Ovary (tissue), 7 donors: ENCODE measurements at regions not wholly inside any gene's neighbourhood (a gene's known extent, or its start where the extent isn't known, plus 50 kb on each side); places are given as distances from the start of the nearest gene placed in this dataset.

Experiments used
- DNase-seq, 5 donors: peaks; one replicate each; pipeline ENCODE4 v3.0.0-alpha.2; 2019 to 2020
- H3K27ac ChIP-seq, 2 donors: fragments of 200-600 bp; one replicate each; pipeline versions ENCODE4 v1.5.1 to v1.8.0; 2019 to 2022
- H3K27me3 ChIP-seq: fragments of 200-600 bp; one replicate; pipeline ENCODE4 v1.8.0; 2022
- H3K36me3 ChIP-seq: fragments of 200-600 bp; sonication (generic); one replicate; pipeline ENCODE4 v1.5.1; 2019
- H3K4me1 ChIP-seq: one replicate; pipeline ENCODE4 v1.8.1; 2013; ENCODE audit warnings: mild to moderate bottlenecking, moderate library complexity; ENCODE audit not compliant: insufficient read depth
- H3K4me3 ChIP-seq: fragments of 200-600 bp; sonication (generic); one replicate; pipeline ENCODE4 v1.5.1; 2017
- H3K9me3 ChIP-seq, 2 donors: fragments of 200-600 bp in 1 of 2; sonication (generic) in 1 of 2; one replicate each; pipeline versions ENCODE4 v1.5.1 to v1.8.1; 2013 to 2019; ENCODE audit warnings: mild to moderate bottlenecking in 1 of 2, moderate library complexity in 1 of 2
- EP300 ChIP-seq: sonication (generic); formaldehyde crosslinking; IDR thresholded peaks from one replicate; pipeline ENCODE4 v1.6.1; 2017; ENCODE audit warnings: antibody characterized with exemption
- POLR2A ChIP-seq: fragments of 450-650 bp; IDR thresholded peaks from one replicate; pipeline ENCODE4 v1.6.1; 2017; ENCODE audit warnings: antibody characterized with exemption, mild to moderate bottlenecking, moderate library complexity
- WGBS, 3 donors: extraction: QIAGEN DNeasy Blood & Tissue Kit in 1 of 3; methylation state at CpG; one replicate each; pipeline versions ENCODE4 v1.1.5 to v1.1.7; 2013 to 2017; 5-methylcytosine and 5-hydroxymethylcytosine counted together
- intact Hi-C, 4 donors: fragments of 100-400 bp; cut with DNase I; formaldehyde crosslinking; loops; one replicate each; pipeline versions ENCODE4 v1.11.0 to v1.15.1; 2022 to 2023
- TF ChIP-seq, protein P1 (sequence below), 3 donors: fragments of 450-650 bp in 2 of 3; fragments of 200-600 bp in 1 of 3; IDR thresholded peaks; one replicate each; pipeline versions ENCODE4 v1.5.1 to v1.8.0; 2016 to 2022; ENCODE audit warnings: antibody characterized with exemption in 3 of 3, mild to moderate bottlenecking in 1 of 3
- donor health status: DM: no; HTN: no; CAD: no; lungs with moderate emphysema.
- donor health status: DM: no; HTN: no; CAD: no.
- donor health status: Bipolar disorder and iron deficiency.
- donor health status: DM: no; HTN: no; CAD: no.
- donor health status: DM: yes; HTN: yes; CAD: no.

DNA sequence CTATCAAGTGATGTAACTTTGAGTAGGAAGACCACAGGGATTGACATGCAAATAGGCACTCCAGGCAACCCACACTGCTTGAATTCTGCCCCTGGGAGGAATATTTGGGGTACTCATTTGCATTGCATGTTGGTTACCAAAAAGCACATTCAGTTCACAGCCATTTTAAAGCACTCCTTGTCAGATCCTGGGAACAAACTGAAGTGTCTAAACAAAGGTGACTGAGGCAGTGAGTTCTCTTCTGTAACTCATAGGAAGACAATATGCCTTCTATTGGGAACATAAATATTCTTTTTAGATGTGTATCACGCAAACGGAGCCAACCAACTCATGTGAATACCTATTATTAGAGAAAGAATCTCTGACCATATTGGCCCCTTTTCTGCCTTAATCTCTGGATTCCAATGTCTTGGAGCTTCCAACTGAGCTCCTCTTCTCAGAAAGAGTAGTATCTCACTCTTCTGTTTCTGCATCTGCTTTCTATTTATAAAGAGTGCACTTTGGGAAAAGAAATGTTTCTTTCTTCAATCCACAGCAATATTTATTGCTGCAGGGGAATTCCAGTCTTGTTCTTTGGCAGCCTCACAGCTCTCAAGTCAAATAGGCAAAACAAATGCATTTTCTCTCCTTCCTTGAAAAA lies 125.7 kb upstream of the NBEA start:
- WGBS, 3 donors: 4 to 18% (median 10%) methylated on average over 2 of the region's 2 CpGs
- TF ChIP-seq POLR2A: no peak
- TF ChIP-seq, protein P1, sequence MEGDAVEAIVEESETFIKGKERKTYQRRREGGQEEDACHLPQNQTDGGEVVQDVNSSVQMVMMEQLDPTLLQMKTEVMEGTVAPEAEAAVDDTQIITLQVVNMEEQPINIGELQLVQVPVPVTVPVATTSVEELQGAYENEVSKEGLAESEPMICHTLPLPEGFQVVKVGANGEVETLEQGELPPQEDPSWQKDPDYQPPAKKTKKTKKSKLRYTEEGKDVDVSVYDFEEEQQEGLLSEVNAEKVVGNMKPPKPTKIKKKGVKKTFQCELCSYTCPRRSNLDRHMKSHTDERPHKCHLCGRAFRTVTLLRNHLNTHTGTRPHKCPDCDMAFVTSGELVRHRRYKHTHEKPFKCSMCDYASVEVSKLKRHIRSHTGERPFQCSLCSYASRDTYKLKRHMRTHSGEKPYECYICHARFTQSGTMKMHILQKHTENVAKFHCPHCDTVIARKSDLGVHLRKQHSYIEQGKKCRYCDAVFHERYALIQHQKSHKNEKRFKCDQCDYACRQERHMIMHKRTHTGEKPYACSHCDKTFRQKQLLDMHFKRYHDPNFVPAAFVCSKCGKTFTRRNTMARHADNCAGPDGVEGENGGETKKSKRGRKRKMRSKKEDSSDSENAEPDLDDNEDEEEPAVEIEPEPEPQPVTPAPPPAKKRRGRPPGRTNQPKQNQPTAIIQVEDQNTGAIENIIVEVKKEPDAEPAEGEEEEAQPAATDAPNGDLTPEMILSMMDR (IDR thresholded peaks at IDR 0.05): no peak
- TF ChIP-seq EP300: no peak
- intact Hi-C loops: no loop called here
- DNase-seq: no peak
- H3K27me3 ChIP-seq: no peaks in the 10 kb centered on the region
- no peaks in the 10 kb centered on the region for H3K36me3 ChIP-seq
- no peaks in the 10 kb centered on the region for H3K9me3 ChIP-seq
- H3K27ac ChIP-seq: no peak overlapping the region
- peaks cover 2% of the 10 kb centered on the region for H3K4me1 ChIP-seq
- no peak overlapping the region for H3K4me3 ChIP-seq

DNA sequence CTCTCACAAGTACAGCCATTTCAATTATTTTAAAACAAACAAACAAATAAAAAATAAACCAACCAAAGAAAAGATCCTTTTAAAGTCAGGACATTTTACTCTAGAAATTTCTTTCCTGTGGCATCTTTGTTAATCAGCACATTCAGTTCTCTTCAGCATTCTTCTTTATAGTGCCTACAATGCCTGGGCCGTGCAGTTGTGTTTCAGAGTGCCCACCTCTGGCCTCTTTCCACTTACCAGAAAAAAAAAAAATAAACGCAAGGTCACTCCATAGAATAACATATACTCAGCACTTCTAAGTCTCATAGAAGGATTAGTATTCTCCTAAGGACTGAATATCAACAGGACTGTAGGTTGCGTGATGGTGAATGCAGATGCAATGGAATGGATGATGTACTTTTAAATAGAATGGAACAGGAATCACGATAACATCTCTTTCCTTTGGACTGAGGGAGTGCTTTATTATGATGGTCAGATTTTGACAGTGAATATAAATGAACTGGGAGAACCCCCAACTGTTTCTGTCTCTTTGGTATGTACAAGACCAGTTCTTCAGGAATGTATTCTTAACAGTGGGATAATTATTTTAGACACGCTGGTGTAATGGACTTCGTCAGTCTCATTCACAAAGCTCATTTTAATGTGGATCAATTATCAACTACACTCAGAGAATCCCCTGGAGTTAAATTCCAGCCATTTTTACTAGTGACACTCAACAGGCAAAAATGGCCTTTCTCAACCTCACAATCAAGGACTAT lies 125.0 kb upstream of the NBEA start:
- no peaks in the 10 kb centered on the region for H3K9me3 ChIP-seq
- H3K4me3 ChIP-seq: no peak overlapping the region
- H3K4me1 ChIP-seq: peaks cover 2% of the 10 kb centered on the region
- intact Hi-C loops: no loop called here
- no peak overlapping the region for H3K27ac ChIP-seq
- no peaks in the 10 kb centered on the region for H3K36me3 ChIP-seq
- H3K27me3 ChIP-seq: no peaks in the 10 kb centered on the region
- WGBS, 3 donors: 38 to 48% (median 45%) methylated on average over 6 of the region's 6 CpGs
- no peak for DNase-seq
- TF ChIP-seq, protein P1 (IDR thresholded peaks at IDR 0.05): no peak
- TF ChIP-seq POLR2A: no peak
- no peak for TF ChIP-seq EP300

DNA sequence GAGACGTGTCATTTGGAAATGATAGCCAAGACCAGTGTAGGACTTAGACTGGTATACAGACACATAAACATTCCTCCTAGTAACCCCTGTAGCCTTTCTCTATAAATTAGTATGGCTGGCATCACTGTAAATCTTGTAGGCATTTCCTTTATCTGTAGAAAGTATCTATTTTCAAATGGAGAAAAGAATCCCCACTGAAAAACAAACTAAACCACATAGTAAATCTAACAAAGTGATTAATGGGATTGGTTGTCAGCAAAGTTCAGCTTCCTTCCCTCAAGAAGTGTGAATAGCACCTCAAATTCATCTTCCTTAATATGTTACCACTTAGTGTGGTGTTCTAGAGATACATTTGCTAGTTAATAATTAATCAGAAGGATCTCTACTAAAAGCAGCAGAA lies 119.4 kb upstream of the NBEA start:
- Histone ChIP-seq H3K27ac (no peak overlapping the region), H3K4me3 (no peak overlapping the region), H3K27me3 (no peaks in the 10 kb centered on the region), H3K4me1 (no peaks in the 10 kb centered on the region), H3K9me3 (no peaks in the 10 kb centered on the region), H3K36me3 (no peaks in the 10 kb centered on the region)
- 68 to 79% (median 69%) methylated on average over 1 of the region's 1 CpG for WGBS, 3 donors
- TF ChIP-seq EP300 (no peak), POLR2A (no peak)
- TF ChIP-seq, protein P1 (IDR thresholded peaks at IDR 0.05): no peak
- no peak for DNase-seq
- intact Hi-C loops: no loop called here

DNA sequence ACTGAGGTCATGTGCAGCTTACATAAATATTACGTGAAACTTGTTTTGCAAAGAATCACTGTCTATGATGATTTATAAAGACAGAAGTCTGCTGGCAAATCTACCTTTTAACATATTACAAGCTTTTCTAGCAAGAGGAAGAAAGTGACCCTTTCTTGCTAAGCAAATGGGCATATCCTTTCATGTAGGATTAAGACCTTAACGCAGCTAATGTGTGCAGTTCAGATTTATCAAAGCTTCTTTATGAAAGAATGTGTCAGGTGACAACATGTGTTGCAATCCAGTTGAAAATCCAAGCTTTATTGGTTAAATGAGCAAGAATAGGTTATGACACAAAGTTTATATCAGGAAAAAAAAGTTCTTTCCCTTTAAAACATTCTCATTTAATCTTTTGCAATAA lies 115.6 kb upstream of the NBEA start:
- Histone ChIP-seq H3K4me1 (no peaks in the 10 kb centered on the region), H3K36me3 (no peaks in the 10 kb centered on the region), H3K9me3 (no peaks in the 10 kb centered on the region), H3K27me3 (no peaks in the 10 kb centered on the region), H3K27ac (no peak overlapping the region), H3K4me3 (no peak overlapping the region)
- intact Hi-C loops: no loop called here
- no peak for DNase-seq
- no peak for TF ChIP-seq POLR2A
- TF ChIP-seq, protein P1 (IDR thresholded peaks at IDR 0.05): no peak
- 40 to 53% (median 44%) methylated on average over 2 of the region's 2 CpGs for WGBS, 3 donors
